ENCODE measurements at regions not wholly inside any gene's neighbourhood (a gene's known extent, or its start where the extent isn't known, plus 50 kb on each side); places are given as distances from the start of the nearest gene placed in this dataset.

DNA sequence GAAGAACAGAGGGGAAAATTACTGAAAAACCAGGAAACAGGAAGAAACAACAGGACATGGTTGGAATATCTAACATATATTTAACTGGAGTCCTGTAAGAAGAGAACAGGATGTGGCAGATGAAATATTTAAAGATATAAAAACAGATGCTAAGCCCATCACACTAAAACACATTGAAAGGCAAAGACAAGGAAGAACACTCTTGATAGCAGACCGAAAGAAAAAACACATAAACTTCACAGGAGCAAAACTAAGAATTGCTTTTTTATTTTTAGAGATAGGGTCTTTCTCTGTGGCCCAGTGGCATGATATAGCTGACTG, 324.4 kb upstream of the ARRDC3 start:
- ChIA-PET CTCF (no interaction called here), SMC1A (ENCODE audit: uncharacterized antibody, unreplicated experiment) (no interaction called here), POLR2A (no interaction called here), RAD21 (ENCODE audit: unreplicated experiment) (no interaction called here)
- H3K27me3 ChIP-seq (replicated peaks in 1 of 2; ENCODE audit: control insufficient read depth in 2 of 2, insufficient read depth in 2 of 2, low read length in 1 of 2) = no peaks in the 10 kb centered on the region
- H3K79me2 ChIP-seq (ENCODE audit: control insufficient read depth, insufficient read depth, low read length) = no peaks in the 10 kb centered on the region
- H3K4me2 ChIP-seq (ENCODE audit: control insufficient read depth, insufficient read depth) = no peak overlapping the region
- no peaks in the 10 kb centered on the region for H3K36me3 ChIP-seq (ENCODE audit: control insufficient read depth in 2 of 2, insufficient read depth in 2 of 2, low read length in 1 of 2)
- H3K4me1 ChIP-seq (ENCODE audit: control insufficient read depth, insufficient read depth, low read length) = no peaks in the 10 kb centered on the region
- 0% methylated on average over 1 of the region's 1 CpG for WGBS (ENCODE audit: insufficient coverage, insufficient replicate concordance, low lambda C conversion rate, missing lambda C conversion rate)
- DNase-seq (ENCODE audit: low read depth, low spot score) = no peak
- ATAC-seq = no peak
- no peak for FAIRE-seq
- H3K27ac ChIP-seq (ENCODE audit: control insufficient read depth, insufficient read depth) = no peak overlapping the region
- BruUV-seq (replicated peaks) = no TSS peak
- no peak overlapping the region for H3K9ac ChIP-seq (ENCODE audit: control insufficient read depth, insufficient read depth, low read length)
- no peak for TF ChIP-seq RB1 (IDR thresholded peaks at IDR 0.05; ENCODE audit: borderline replicate concordance)
- TF ChIP-seq, protein P1, sequence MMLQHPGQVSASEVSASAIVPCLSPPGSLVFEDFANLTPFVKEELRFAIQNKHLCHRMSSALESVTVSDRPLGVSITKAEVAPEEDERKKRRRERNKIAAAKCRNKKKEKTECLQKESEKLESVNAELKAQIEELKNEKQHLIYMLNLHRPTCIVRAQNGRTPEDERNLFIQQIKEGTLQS (IDR thresholded peaks at IDR 0.05; ENCODE audit: borderline replicate concordance, extremely low read depth, low read depth, low read length) = no peak
- TF ChIP-seq LARP7 (IDR thresholded peaks at IDR 0.05) = no peak
- TF ChIP-seq, protein P2, sequence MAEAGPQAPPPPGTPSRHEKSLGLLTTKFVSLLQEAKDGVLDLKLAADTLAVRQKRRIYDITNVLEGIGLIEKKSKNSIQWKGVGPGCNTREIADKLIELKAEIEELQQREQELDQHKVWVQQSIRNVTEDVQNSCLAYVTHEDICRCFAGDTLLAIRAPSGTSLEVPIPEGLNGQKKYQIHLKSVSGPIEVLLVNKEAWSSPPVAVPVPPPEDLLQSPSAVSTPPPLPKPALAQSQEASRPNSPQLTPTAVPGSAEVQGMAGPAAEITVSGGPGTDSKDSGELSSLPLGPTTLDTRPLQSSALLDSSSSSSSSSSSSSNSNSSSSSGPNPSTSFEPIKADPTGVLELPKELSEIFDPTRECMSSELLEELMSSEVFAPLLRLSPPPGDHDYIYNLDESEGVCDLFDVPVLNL (IDR thresholded peaks at IDR 0.05; ENCODE audit: low read depth, low read length) = no peak
- TF ChIP-seq BMI1 (IDR thresholded peaks at IDR 0.05; ENCODE audit: borderline replicate concordance) = no peak
- TF ChIP-seq, protein P3, sequence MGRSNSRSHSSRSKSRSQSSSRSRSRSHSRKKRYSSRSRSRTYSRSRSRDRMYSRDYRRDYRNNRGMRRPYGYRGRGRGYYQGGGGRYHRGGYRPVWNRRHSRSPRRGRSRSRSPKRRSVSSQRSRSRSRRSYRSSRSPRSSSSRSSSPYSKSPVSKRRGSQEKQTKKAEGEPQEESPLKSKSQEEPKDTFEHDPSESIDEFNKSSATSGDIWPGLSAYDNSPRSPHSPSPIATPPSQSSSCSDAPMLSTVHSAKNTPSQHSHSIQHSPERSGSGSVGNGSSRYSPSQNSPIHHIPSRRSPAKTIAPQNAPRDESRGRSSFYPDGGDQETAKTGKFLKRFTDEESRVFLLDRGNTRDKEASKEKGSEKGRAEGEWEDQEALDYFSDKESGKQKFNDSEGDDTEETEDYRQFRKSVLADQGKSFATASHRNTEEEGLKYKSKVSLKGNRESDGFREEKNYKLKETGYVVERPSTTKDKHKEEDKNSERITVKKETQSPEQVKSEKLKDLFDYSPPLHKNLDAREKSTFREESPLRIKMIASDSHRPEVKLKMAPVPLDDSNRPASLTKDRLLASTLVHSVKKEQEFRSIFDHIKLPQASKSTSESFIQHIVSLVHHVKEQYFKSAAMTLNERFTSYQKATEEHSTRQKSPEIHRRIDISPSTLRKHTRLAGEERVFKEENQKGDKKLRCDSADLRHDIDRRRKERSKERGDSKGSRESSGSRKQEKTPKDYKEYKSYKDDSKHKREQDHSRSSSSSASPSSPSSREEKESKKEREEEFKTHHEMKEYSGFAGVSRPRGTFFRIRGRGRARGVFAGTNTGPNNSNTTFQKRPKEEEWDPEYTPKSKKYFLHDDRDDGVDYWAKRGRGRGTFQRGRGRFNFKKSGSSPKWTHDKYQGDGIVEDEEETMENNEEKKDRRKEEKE (IDR thresholded peaks at IDR 0.05) = no peak
- no peaks in the 10 kb centered on the region for H3K9me3 ChIP-seq (replicated peaks; ENCODE audit: control insufficient read depth, insufficient read depth, low read length)
- intact Hi-C loops (cut with micrococcal nuclease; ENCODE audit: unreplicated experiment) (no loop called here), in situ Hi-C loops (cut with MboI) (no loop called here)
- H4K20me1 ChIP-seq (ENCODE audit: control insufficient read depth, insufficient read depth) = no peaks in the 10 kb centered on the region
- H2AFZ ChIP-seq (ENCODE audit: control insufficient read depth, low read depth, low read length) = no peak overlapping the region
- no peak overlapping the region for H3K4me3 ChIP-seq

Data from GM12878 (cell line).